T-helper 2 cell treated with Interferon-gamma antibody and Interleukin-4, amounts not matched to agents 5 μg/mL and 100 μg/mL, for 36 hours (primary cell): ENCODE measurements at regions not wholly inside any gene's neighbourhood (a gene's known extent, or its start where the extent isn't known, plus 50 kb on each side); places are given as distances from the start of the nearest gene placed in this dataset.

Experiments
- DNase-seq: peaks from one replicate; pipeline ENCODE4 v3.0.0; 2021; ENCODE audit warnings: low spot score
- H3K27ac Mint-ChIP-seq: one replicate; pipeline ENCODE4 v1.8.0; 2021; ENCODE audit warnings: mild to moderate bottlenecking, mixed read lengths
- H3K27me3 Mint-ChIP-seq: one replicate; pipeline ENCODE4 v1.8.0; 2021; ENCODE audit warnings: low read depth, mixed read lengths
- H3K36me3 Mint-ChIP-seq: one replicate; pipeline ENCODE4 v1.8.0; 2021; ENCODE audit warnings: low read depth, mixed read lengths
- H3K4me1 Mint-ChIP-seq: one replicate; pipeline ENCODE4 v1.8.0; 2021; ENCODE audit warnings: low read depth, mixed read lengths
- H3K4me3 Mint-ChIP-seq: one replicate; pipeline ENCODE4 v1.8.0; 2022; ENCODE audit warnings: mild to moderate bottlenecking, moderate library complexity, mixed read lengths
- H3K9me3 Mint-ChIP-seq: one replicate; pipeline ENCODE4 v1.8.0; 2021; ENCODE audit warnings: mixed read lengths

GRCh38 chr10:128922172-128922571 is 544.9 kb upstream of the MGMT start:
- Mint-ChIP-seq H3K9me3 (peaks cover 5% of the 10 kb centered on the region), H3K4me3 (no peak overlapping the region), H3K36me3 (no peaks in the 10 kb centered on the region), H3K27me3 (no peaks in the 10 kb centered on the region), H3K27ac (no peak overlapping the region), H3K4me1 (peaks cover 5% of the 10 kb centered on the region)
- DNase-seq: no peak

- Mint-ChIP-seq H3K9me3 (peaks cover 5% of the 10 kb centered on the region), H3K27me3 (no peaks in the 10 kb centered on the region), H3K4me1 (peaks cover 5% of the 10 kb centered on the region), H3K4me3 (no peak overlapping the region), H3K36me3 (no peaks in the 10 kb centered on the region), H3K27ac (no peak overlapping the region)
- no peak for DNase-seq
These were observed 544.3 kb upstream of the MGMT start for GRCh38 chr10:128922619-128923196.

GRCh38 chr10:128924918-128925317 is 542.1 kb upstream of the MGMT start:
- no peaks in the 10 kb centered on the region for H3K36me3 Mint-ChIP-seq
- no peak overlapping the region for H3K27ac Mint-ChIP-seq
- peaks cover 5% of the 10 kb centered on the region for H3K4me1 Mint-ChIP-seq
- H3K4me3 Mint-ChIP-seq: no peak overlapping the region
- peaks cover 5% of the 10 kb centered on the region for H3K9me3 Mint-ChIP-seq
- DNase-seq: no peak
- H3K27me3 Mint-ChIP-seq: peaks cover 6% of the 10 kb centered on the region

- Mint-ChIP-seq H3K4me3 (no peak overlapping the region), H3K27me3 (peaks cover 6% of the 10 kb centered on the region), H3K4me1 (peaks cover 3% of the 10 kb centered on the region), H3K9me3 (peaks cover 5% of the 10 kb centered on the region), H3K27ac (no peak overlapping the region), H3K36me3 (no peaks in the 10 kb centered on the region)
- DNase-seq: no peak
These were observed 540.3 kb upstream of the MGMT start for GRCh38 chr10:128926711-128927110.

- no peak overlapping the region for H3K27ac Mint-ChIP-seq
- H3K36me3 Mint-ChIP-seq: no peaks in the 10 kb centered on the region
- H3K4me1 Mint-ChIP-seq: no peaks in the 10 kb centered on the region
- H3K4me3 Mint-ChIP-seq: no peak overlapping the region
- DNase-seq: no peak
- H3K27me3 Mint-ChIP-seq: peaks cover 6% of the 10 kb centered on the region
- peaks cover 5% of the 10 kb centered on the region for H3K9me3 Mint-ChIP-seq
These were observed 539.4 kb upstream of the MGMT start for GRCh38 chr10:128927497-128928161.

GRCh38 chr10:128928231-128928836 is 538.7 kb upstream of the MGMT start:
- no peaks in the 10 kb centered on the region for H3K4me1 Mint-ChIP-seq
- no peak for DNase-seq
- no peak overlapping the region for H3K27ac Mint-ChIP-seq
- H3K36me3 Mint-ChIP-seq: no peaks in the 10 kb centered on the region
- H3K27me3 Mint-ChIP-seq: peaks cover 6% of the 10 kb centered on the region
- H3K9me3 Mint-ChIP-seq: peaks cover 5% of the 10 kb centered on the region
- no peak overlapping the region for H3K4me3 Mint-ChIP-seq

GRCh38 chr10:128929131-128929530 is 537.9 kb upstream of the MGMT start:
- Mint-ChIP-seq H3K36me3 (no peaks in the 10 kb centered on the region), H3K4me3 (no peak overlapping the region), H3K27ac (no peak overlapping the region), H3K4me1 (peaks cover 4% of the 10 kb centered on the region), H3K27me3 (peaks cover 6% of the 10 kb centered on the region), H3K9me3 (peaks cover 5% of the 10 kb centered on the region)
- no peak for DNase-seq

- no peak overlapping the region for H3K4me3 Mint-ChIP-seq
These were observed 537.3 kb upstream of the MGMT start for GRCh38 chr10:128929767-128930166.

GRCh38 chr10:128930515-128930914 is 536.5 kb upstream of the MGMT start:
- DNase-seq: no peak
- Mint-ChIP-seq H3K27ac (no peak overlapping the region), H3K36me3 (no peaks in the 10 kb centered on the region), H3K27me3 (peaks cover 6% of the 10 kb centered on the region), H3K4me1 (peaks cover 12% of the 10 kb centered on the region), H3K4me3 (no peak overlapping the region), H3K9me3 (peaks cover 5% of the 10 kb centered on the region)

More at GRCh38 chr10:128929767-128930166, 537.3 kb upstream of the MGMT start:
- Mint-ChIP-seq H3K4me1 (peaks cover 11% of the 10 kb centered on the region), H3K9me3 (peaks cover 5% of the 10 kb centered on the region), H3K36me3 (no peaks in the 10 kb centered on the region), H3K27me3 (peaks cover 6% of the 10 kb centered on the region), H3K27ac (no peak overlapping the region)
- no peak for DNase-seq

- no peak overlapping the region for H3K27ac Mint-ChIP-seq
- no peak for DNase-seq
- no peak overlapping the region for H3K4me3 Mint-ChIP-seq
- H3K4me1 Mint-ChIP-seq: peaks cover 14% of the 10 kb centered on the region
- H3K36me3 Mint-ChIP-seq: no peaks in the 10 kb centered on the region
- H3K27me3 Mint-ChIP-seq: peaks cover 6% of the 10 kb centered on the region
- H3K9me3 Mint-ChIP-seq: no peaks in the 10 kb centered on the region
These were observed 534.8 kb upstream of the MGMT start for GRCh38 chr10:128932071-128932820.

GRCh38 chr10:128934492-128934891 is 532.5 kb upstream of the MGMT start:
- peak; percentile 11 for DNase-seq
- Mint-ChIP-seq H3K4me1 (peaks cover 14% of the 10 kb centered on the region), H3K27me3 (no peaks in the 10 kb centered on the region), H3K4me3 (peak overlapping the region; percentile 54), H3K36me3 (no peaks in the 10 kb centered on the region), H3K9me3 (no peaks in the 10 kb centered on the region), H3K27ac (no peak overlapping the region)

GRCh38 chr10:128936392-128936791 is 530.6 kb upstream of the MGMT start:
- Mint-ChIP-seq H3K4me1 (peaks cover 14% of the 10 kb centered on the region), H3K36me3 (no peaks in the 10 kb centered on the region), H3K27me3 (peaks cover 2% of the 10 kb centered on the region), H3K4me3 (no peak overlapping the region), H3K27ac (no peak overlapping the region), H3K9me3 (no peaks in the 10 kb centered on the region)
- no peak for DNase-seq

- Mint-ChIP-seq H3K4me3 (no peak overlapping the region), H3K4me1 (peaks cover 14% of the 10 kb centered on the region)
These were observed 528.5 kb upstream of the MGMT start for GRCh38 chr10:128938558-128938957.

GRCh38 chr10:128940081-128940480 is 527.0 kb upstream of the MGMT start:
- H3K9me3 Mint-ChIP-seq: peaks cover 1% of the 10 kb centered on the region
- no peak for DNase-seq
- H3K4me1 Mint-ChIP-seq: peaks cover 2% of the 10 kb centered on the region
- no peak overlapping the region for H3K27ac Mint-ChIP-seq
- no peak overlapping the region for H3K4me3 Mint-ChIP-seq
- H3K27me3 Mint-ChIP-seq: peaks cover 2% of the 10 kb centered on the region
- H3K36me3 Mint-ChIP-seq: no peaks in the 10 kb centered on the region

More at GRCh38 chr10:128938558-128938957, 528.5 kb upstream of the MGMT start:
- Mint-ChIP-seq H3K27ac (no peak overlapping the region), H3K36me3 (no peaks in the 10 kb centered on the region), H3K9me3 (no peaks in the 10 kb centered on the region), H3K27me3 (peaks cover 2% of the 10 kb centered on the region)
- DNase-seq: no peak
